ENCODE measurements at regions not wholly inside any gene's neighbourhood (a gene's known extent, or its start where the extent isn't known, plus 50 kb on each side); places are given as distances from the start of the nearest gene placed in this dataset.
"Not testable (repeated sequence)": the region's sequence is repeated elsewhere in the genome, so short reads cannot be mapped to it uniquely, and the experiment has no call there.

GRCh38 chr21:25215698-25216384 is 391.4 kb downstream of the MRPL39 start:
- Histone ChIP-seq H3K4me1 (ENCODE audit: control insufficient read depth, insufficient read depth, low read length) (no peaks in the 10 kb centered on the region), H3K9me3 (replicated peaks; ENCODE audit: low read length) (no peaks in the 10 kb centered on the region), H3K4me2 (ENCODE audit: low read length) (no peak overlapping the region), H3K9ac (ENCODE audit: low read depth, low read length) (no peak overlapping the region), H3K27me3 (ENCODE audit: control insufficient read depth, insufficient read depth, low read length) (no peaks in the 10 kb centered on the region), H3K36me3 (ENCODE audit: insufficient read depth, low read length) (no peaks in the 10 kb centered on the region), H3K4me3 (ENCODE audit: low read length) (no peak overlapping the region)

GRCh38 chr21:25214676-25215075 is 392.6 kb downstream of the MRPL39 start:
- no peaks in the 10 kb centered on the region for H3K9me3 ChIP-seq (replicated peaks; ENCODE audit: low read length)
- no peak overlapping the region for H3K4me3 ChIP-seq (ENCODE audit: low read length)
- no peaks in the 10 kb centered on the region for H3K36me3 ChIP-seq (ENCODE audit: insufficient read depth, low read length)
- no peak overlapping the region for H3K4me2 ChIP-seq (ENCODE audit: low read length)
- no peak overlapping the region for H3K9ac ChIP-seq (ENCODE audit: low read depth, low read length)
- H3K27me3 ChIP-seq (ENCODE audit: control insufficient read depth, insufficient read depth, low read length), result no peaks in the 10 kb centered on the region
- H3K4me1 ChIP-seq (ENCODE audit: control insufficient read depth, insufficient read depth, low read length), result no peaks in the 10 kb centered on the region

GRCh38 chr21:25199944-25200343 is 407.3 kb downstream of the MRPL39 start:
- Histone ChIP-seq H3K27me3 (ENCODE audit: control insufficient read depth, insufficient read depth, low read length) (no peaks in the 10 kb centered on the region), H3K4me2 (ENCODE audit: low read length) (no peak overlapping the region), H3K9me3 (replicated peaks; ENCODE audit: low read length) (no peaks in the 10 kb centered on the region), H3K4me3 (ENCODE audit: low read length) (no peak overlapping the region), H3K4me1 (ENCODE audit: control insufficient read depth, insufficient read depth, low read length) (no peaks in the 10 kb centered on the region), H3K9ac (ENCODE audit: low read depth, low read length) (no peak overlapping the region), H3K36me3 (ENCODE audit: insufficient read depth, low read length) (no peaks in the 10 kb centered on the region)

GRCh38 chr21:25191141-25191540 is 416.1 kb downstream of the MRPL39 start:
- no peaks in the 10 kb centered on the region for H3K9me3 ChIP-seq (replicated peaks; ENCODE audit: low read length)
- H3K4me2 ChIP-seq (ENCODE audit: low read length), result no peak overlapping the region
- H3K4me1 ChIP-seq (ENCODE audit: control insufficient read depth, insufficient read depth, low read length), result no peaks in the 10 kb centered on the region
- H3K4me3 ChIP-seq (ENCODE audit: low read length), result no peak overlapping the region
- no peak overlapping the region for H3K9ac ChIP-seq (ENCODE audit: low read depth, low read length)
- H3K27me3 ChIP-seq (ENCODE audit: control insufficient read depth, insufficient read depth, low read length), result no peaks in the 10 kb centered on the region
- H3K36me3 ChIP-seq (ENCODE audit: insufficient read depth, low read length), result no peaks in the 10 kb centered on the region

GRCh38 chr21:25189497-25189896 is 417.8 kb downstream of the MRPL39 start:
- H3K27me3 ChIP-seq (ENCODE audit: control insufficient read depth, insufficient read depth, low read length), result no peaks in the 10 kb centered on the region
- no peaks in the 10 kb centered on the region for H3K4me1 ChIP-seq (ENCODE audit: control insufficient read depth, insufficient read depth, low read length)
- no peak overlapping the region for H3K4me2 ChIP-seq (ENCODE audit: low read length)
- H3K9ac ChIP-seq (ENCODE audit: low read depth, low read length), result no peak overlapping the region
- no peak overlapping the region for H3K4me3 ChIP-seq (ENCODE audit: low read length)
- H3K9me3 ChIP-seq (replicated peaks; ENCODE audit: low read length), result no peaks in the 10 kb centered on the region
- no peaks in the 10 kb centered on the region for H3K36me3 ChIP-seq (ENCODE audit: insufficient read depth, low read length)

GRCh38 chr21:25188677-25189079 is 418.6 kb downstream of the MRPL39 start:
- Histone ChIP-seq H3K4me2 (ENCODE audit: low read length) (no peak overlapping the region), H3K9ac (ENCODE audit: low read depth, low read length) (no peak overlapping the region), H3K4me3 (ENCODE audit: low read length) (no peak overlapping the region), H3K27me3 (ENCODE audit: control insufficient read depth, insufficient read depth, low read length) (no peaks in the 10 kb centered on the region), H3K9me3 (replicated peaks; ENCODE audit: low read length) (no peaks in the 10 kb centered on the region), H3K36me3 (ENCODE audit: insufficient read depth, low read length) (no peaks in the 10 kb centered on the region), H3K4me1 (ENCODE audit: control insufficient read depth, insufficient read depth, low read length) (no peaks in the 10 kb centered on the region)

- H3K4me1 ChIP-seq (ENCODE audit: control insufficient read depth, insufficient read depth, low read length), result no peaks in the 10 kb centered on the region
- H3K4me2 ChIP-seq (ENCODE audit: low read length), result no peak overlapping the region
- no peaks in the 10 kb centered on the region for H3K36me3 ChIP-seq (ENCODE audit: insufficient read depth, low read length)
- no peak overlapping the region for H3K9ac ChIP-seq (ENCODE audit: low read depth, low read length)
- no peak overlapping the region for H3K4me3 ChIP-seq (ENCODE audit: low read length)
- no peaks in the 10 kb centered on the region for H3K27me3 ChIP-seq (ENCODE audit: control insufficient read depth, insufficient read depth, low read length)
- no peaks in the 10 kb centered on the region for H3K9me3 ChIP-seq (replicated peaks; ENCODE audit: low read length)
Measured at GRCh38 chr21:25186273-25186672, 421.0 kb downstream of the MRPL39 start.

GRCh38 chr21:25183577-25183976 is 423.7 kb downstream of the MRPL39 start:
- no peaks in the 10 kb centered on the region for H3K27me3 ChIP-seq (ENCODE audit: control insufficient read depth, insufficient read depth, low read length)
- no peaks in the 10 kb centered on the region for H3K9me3 ChIP-seq (replicated peaks; ENCODE audit: low read length)
- H3K36me3 ChIP-seq (ENCODE audit: insufficient read depth, low read length), result no peaks in the 10 kb centered on the region
- no peak overlapping the region for H3K4me2 ChIP-seq (ENCODE audit: low read length)
- H3K4me1 ChIP-seq (ENCODE audit: control insufficient read depth, insufficient read depth, low read length), result no peaks in the 10 kb centered on the region
- H3K9ac ChIP-seq (ENCODE audit: low read depth, low read length), result no peak overlapping the region
- H3K4me3 ChIP-seq (ENCODE audit: low read length), result no peak overlapping the region

GRCh38 chr21:25181690-25182089 is 425.6 kb downstream of the MRPL39 start:
- H3K36me3 ChIP-seq (ENCODE audit: insufficient read depth, low read length); H3K9ac ChIP-seq (ENCODE audit: low read depth, low read length); H3K9me3 ChIP-seq (replicated peaks; ENCODE audit: low read length); H3K4me1 ChIP-seq (ENCODE audit: control insufficient read depth, insufficient read depth, low read length); H3K4me3 ChIP-seq (ENCODE audit: low read length); H3K4me2 ChIP-seq (ENCODE audit: low read length); H3K27me3 ChIP-seq (ENCODE audit: control insufficient read depth, insufficient read depth, low read length): not testable (repeated sequence)

- no peaks in the 10 kb centered on the region for H3K4me1 ChIP-seq (ENCODE audit: control insufficient read depth, insufficient read depth, low read length)
- H3K4me2 ChIP-seq (ENCODE audit: low read length), result no peak overlapping the region
- H3K9ac ChIP-seq (ENCODE audit: low read depth, low read length), result no peak overlapping the region
- H3K36me3 ChIP-seq (ENCODE audit: insufficient read depth, low read length), result no peaks in the 10 kb centered on the region
- H3K9me3 ChIP-seq (replicated peaks; ENCODE audit: low read length), result no peaks in the 10 kb centered on the region
- H3K27me3 ChIP-seq (ENCODE audit: control insufficient read depth, insufficient read depth, low read length), result no peaks in the 10 kb centered on the region
- no peak overlapping the region for H3K4me3 ChIP-seq (ENCODE audit: low read length)
Measured at GRCh38 chr21:25179116-25179515, 428.2 kb downstream of the MRPL39 start.

GRCh38 chr21:25176637-25177412 is 430.5 kb downstream of the MRPL39 start:
- H3K4me2 ChIP-seq (ENCODE audit: low read length), result no peak overlapping the region
- no peak overlapping the region for H3K4me3 ChIP-seq (ENCODE audit: low read length)
- no peaks in the 10 kb centered on the region for H3K4me1 ChIP-seq (ENCODE audit: control insufficient read depth, insufficient read depth, low read length)
- no peaks in the 10 kb centered on the region for H3K27me3 ChIP-seq (ENCODE audit: control insufficient read depth, insufficient read depth, low read length)
- no peaks in the 10 kb centered on the region for H3K36me3 ChIP-seq (ENCODE audit: insufficient read depth, low read length)
- H3K9ac ChIP-seq (ENCODE audit: low read depth, low read length), result no peak overlapping the region
- no peaks in the 10 kb centered on the region for H3K9me3 ChIP-seq (replicated peaks; ENCODE audit: low read length)

GRCh38 chr21:25175938-25176337 is 431.3 kb downstream of the MRPL39 start:
- no peaks in the 10 kb centered on the region for H3K36me3 ChIP-seq (ENCODE audit: insufficient read depth, low read length)
- no peak overlapping the region for H3K4me3 ChIP-seq (ENCODE audit: low read length)
- no peaks in the 10 kb centered on the region for H3K9me3 ChIP-seq (replicated peaks; ENCODE audit: low read length)
- no peaks in the 10 kb centered on the region for H3K27me3 ChIP-seq (ENCODE audit: control insufficient read depth, insufficient read depth, low read length)
- H3K4me1 ChIP-seq (ENCODE audit: control insufficient read depth, insufficient read depth, low read length), result no peaks in the 10 kb centered on the region
- H3K9ac ChIP-seq (ENCODE audit: low read depth, low read length), result no peak overlapping the region
- H3K4me2 ChIP-seq (ENCODE audit: low read length), result no peak overlapping the region
